Gastrocnemius medialis (tissue), 4 donors: ENCODE measurements at regions not wholly inside any gene's neighbourhood (a gene's known extent, or its start where the extent isn't known, plus 50 kb on each side); places are given as distances from the start of the nearest gene placed in this dataset.

Experiments
- ATAC-seq, 2 donors: fragments of 150-250 bp; one replicate each; pipeline ENCODE4 v1.9.1; 2016
- DNase-seq, 2 donors: peaks; one replicate each; pipeline ENCODE4 v3.0.0-alpha.2; 2019
- H3K27ac ChIP-seq, 4 donors: fragments of 200-600 bp; sonication (generic); 1 replicate in 1 of 4; 2 replicates in 3 of 4; pipeline ENCODE4 v1.5.1; 2016 to 2018; ENCODE audit warnings: mild to moderate bottlenecking in 2 of 4, moderate library complexity in 1 of 4
- H3K27me3 ChIP-seq, 3 donors: fragments of 200-600 bp; sonication (generic) in 2 of 3; 1 replicate in 1 of 3; 2 replicates in 2 of 3; pipeline versions ENCODE4 v1.5.1 to v1.6.0; 2016 to 2019; ENCODE audit warnings: mild to moderate bottlenecking in 1 of 3, moderate library complexity in 1 of 3
- H3K36me3 ChIP-seq, 2 donors: fragments of 200-600 bp; sonication (generic) in 1 of 2; one replicate each; pipeline ENCODE4 v1.5.1; 2017 to 2018
- H3K4me1 ChIP-seq, 2 donors: fragments of 200-600 bp; sonication (generic) in 1 of 2; one replicate each; pipeline ENCODE4 v1.5.1; 2016 to 2017; ENCODE audit warnings: mild to moderate bottlenecking in 2 of 2
- H3K4me3 ChIP-seq, 4 donors: fragments of 200-600 bp; sonication (generic) in 3 of 4; 1 replicate in 1 of 4; 2 replicates in 3 of 4; pipeline ENCODE4 v1.5.1; 2016 to 2019; ENCODE audit warnings: mild to moderate bottlenecking in 2 of 4
- H3K9me3 ChIP-seq, 3 donors: fragments of 200-600 bp; sonication (generic) in 2 of 3; 1 replicate in 1 of 3; 2 replicates in 2 of 3; pipeline ENCODE4 v1.5.1; 2016 to 2019
- CTCF ChIP-seq, 5 experiments: fragments of 450-650 bp in 3 of 5; fragments of 200-600 bp in 2 of 5; sonication (generic) in 2 of 5; IDR thresholded peaks in 4 of 5; conservative IDR thresholded peaks in 1 of 5; 1 replicate in 4 of 5; 2 replicates in 1 of 5; pipeline ENCODE4 v1.5.1; 2016 to 2019; ENCODE audit warnings: antibody characterized with exemption in 5 of 5, mild to moderate bottlenecking in 3 of 5, moderate library complexity in 3 of 5
- POLR2A ChIP-seq, 2 donors: fragments of 450-650 bp; IDR thresholded peaks; one replicate each; pipeline ENCODE4 v1.6.1; 2017; ENCODE audit warnings: antibody characterized with exemption in 2 of 2, mild to moderate bottlenecking in 2 of 2, moderate library complexity in 2 of 2
- in situ Hi-C, 4 donors: fragments of 200-750 bp; cut with MboI; loops; one replicate each; pipeline versions ENCODE4 v1.15.0 to v1.8.0; 2017; ENCODE audit warnings: low sequenced_read_pairs in 4 of 4
- intact Hi-C: fragments of 100-400 bp; cut with DNase I; formaldehyde crosslinking; loops from one replicate; pipeline ENCODE4 v1.15.1; 2023; ENCODE audit warnings: low total_unique reads

- no peaks in the 10 kb centered on the region for H3K4me1 ChIP-seq
- H3K4me3 ChIP-seq = no peak overlapping the region
- TF ChIP-seq POLR2A (IDR thresholded peaks at IDR 0.05) = no peak
- ATAC-seq (no peak), DNase-seq (no peak)
- H3K36me3 ChIP-seq = no peaks in the 10 kb centered on the region
- intact Hi-C loops (no loop called here), in situ Hi-C loops (no loop called here)
- H3K27ac ChIP-seq = no peak overlapping the region
- H3K9me3 ChIP-seq = no peaks in the 10 kb centered on the region
- no peaks in the 10 kb centered on the region for H3K27me3 ChIP-seq
Measured at GRCh38 chr5:52376592-52376991, 411.1 kb upstream of the ITGA1 start.

DNA sequence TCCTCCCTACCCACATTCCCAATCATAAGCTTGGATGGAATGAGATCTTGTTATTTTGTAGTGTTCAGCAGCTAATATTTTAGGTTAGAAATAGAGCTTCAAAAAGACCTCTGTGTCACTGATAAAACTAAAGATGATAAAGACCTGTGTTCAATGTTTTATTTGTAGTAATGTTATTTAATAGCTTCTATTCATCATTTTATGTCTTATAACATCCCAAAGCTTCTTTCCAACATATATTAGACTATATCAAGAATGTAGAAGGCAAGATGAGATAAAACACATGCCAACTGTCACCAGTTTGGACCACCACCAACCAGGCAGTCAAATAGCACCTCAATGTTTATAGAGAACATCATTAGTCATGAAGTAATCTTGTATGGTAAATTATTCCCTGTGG, 409.5 kb upstream of the ITGA1 start:
- no peaks in the 10 kb centered on the region for H3K36me3 ChIP-seq
- no peaks in the 10 kb centered on the region for H3K27me3 ChIP-seq
- H3K4me1 ChIP-seq = no peaks in the 10 kb centered on the region
- intact Hi-C loops = no loop called here
- ATAC-seq = no peak
- no peak overlapping the region for H3K4me3 ChIP-seq
- TF ChIP-seq CTCF (IDR thresholded peaks at IDR 0.05 in 4 of 5, conservative IDR thresholded peaks at IDR 0.05 in 1 of 5) (no peak), POLR2A (IDR thresholded peaks at IDR 0.05) (no peak)
- DNase-seq = no peak
- H3K9me3 ChIP-seq = no peaks in the 10 kb centered on the region
- in situ Hi-C loops = no loop called here
- H3K27ac ChIP-seq = no peak overlapping the region

- no peak for TF ChIP-seq POLR2A (IDR thresholded peaks at IDR 0.05)
- TF ChIP-seq CTCF (IDR thresholded peaks at IDR 0.05 in 4 of 5, conservative IDR thresholded peaks at IDR 0.05 in 1 of 5) = no peak
- Histone ChIP-seq H3K27me3 (no peaks in the 10 kb centered on the region), H3K36me3 (no peaks in the 10 kb centered on the region), H3K4me3 (no peak overlapping the region), H3K9me3 (no peaks in the 10 kb centered on the region), H3K27ac (no peak overlapping the region), H3K4me1 (no peaks in the 10 kb centered on the region)
- in situ Hi-C loops = no loop called here
- no peak for ATAC-seq
- intact Hi-C loops = no loop called here
- no peak for DNase-seq
Measured at GRCh38 chr5:52388349-52388748, 399.4 kb upstream of the ITGA1 start.

GRCh38 chr5:52392321-52392720, 395.4 kb upstream of the ITGA1 start:
- Histone ChIP-seq H3K4me1 (no peaks in the 10 kb centered on the region), H3K27ac (no peak overlapping the region), H3K9me3 (no peaks in the 10 kb centered on the region), H3K36me3 (no peaks in the 10 kb centered on the region), H3K27me3 (no peaks in the 10 kb centered on the region), H3K4me3 (no peak overlapping the region)
- intact Hi-C loops = no loop called here
- no peak for DNase-seq
- in situ Hi-C loops = no loop called here
- no peak for TF ChIP-seq POLR2A (IDR thresholded peaks at IDR 0.05)
- TF ChIP-seq CTCF (IDR thresholded peaks at IDR 0.05 in 4 of 5, conservative IDR thresholded peaks at IDR 0.05 in 1 of 5) = no peak
- no peak for ATAC-seq

DNA sequence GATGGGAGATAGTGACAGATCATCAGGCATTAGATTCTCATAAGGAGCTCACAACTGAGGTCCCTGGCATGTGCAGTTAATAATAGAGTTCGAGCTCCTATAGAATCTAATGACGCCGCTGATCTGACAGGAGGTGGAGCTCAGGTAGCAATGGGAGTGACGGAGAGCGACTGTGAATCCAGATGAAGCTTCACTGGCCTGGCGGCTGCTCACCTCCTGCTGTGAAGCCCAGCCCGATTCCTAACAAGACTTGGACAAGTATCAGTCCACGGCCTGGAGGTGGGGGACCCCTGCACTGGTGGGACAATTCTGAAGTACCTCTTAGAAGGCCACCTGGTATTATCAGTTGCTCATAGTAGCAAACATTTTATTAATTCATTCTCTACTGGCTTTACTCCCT, 377.9 kb upstream of the ITGA1 start:
- TF ChIP-seq CTCF (IDR thresholded peaks at IDR 0.05 in 4 of 5, conservative IDR thresholded peaks at IDR 0.05 in 1 of 5) = no peak
- TF ChIP-seq POLR2A (IDR thresholded peaks at IDR 0.05) = no peak
- DNase-seq (no peak), ATAC-seq (no peak)
- Histone ChIP-seq H3K36me3 (no peaks in the 10 kb centered on the region), H3K4me1 (no peaks in the 10 kb centered on the region), H3K27me3 (no peaks in the 10 kb centered on the region), H3K4me3 (no peak overlapping the region), H3K27ac (no peak overlapping the region), H3K9me3 (no peaks in the 10 kb centered on the region)
- in situ Hi-C loops = no loop called here
- intact Hi-C loops = no loop called here
